ENCODE measurements at regions not wholly inside any gene's neighbourhood (a gene's known extent, or its start where the extent isn't known, plus 50 kb on each side); places are given as distances from the start of the nearest gene placed in this dataset.
"Not testable (repeated sequence)": the region's sequence is repeated elsewhere in the genome, so short reads cannot be mapped to it uniquely, and the experiment has no call there.

DNA sequence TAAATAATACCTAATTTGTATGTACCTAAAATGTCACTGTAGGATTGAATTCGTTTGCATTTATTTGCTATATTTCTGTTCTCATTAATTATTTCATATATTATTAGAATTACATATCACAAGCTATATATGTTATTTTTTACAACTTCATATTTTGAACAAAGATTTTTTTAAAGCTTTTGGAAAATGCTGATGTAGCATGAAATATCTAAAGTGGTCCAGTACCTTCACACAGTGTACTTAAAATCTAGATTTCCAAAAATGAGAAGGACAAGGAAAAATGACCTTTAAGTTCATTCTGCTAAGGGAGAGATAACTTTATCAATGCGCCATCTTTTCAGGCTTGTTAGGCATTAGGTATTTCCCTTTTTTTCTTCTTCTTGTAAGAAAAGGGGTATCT, 71.8 kb downstream of the LARP7 start:
- TF ChIP-seq, protein P1, sequence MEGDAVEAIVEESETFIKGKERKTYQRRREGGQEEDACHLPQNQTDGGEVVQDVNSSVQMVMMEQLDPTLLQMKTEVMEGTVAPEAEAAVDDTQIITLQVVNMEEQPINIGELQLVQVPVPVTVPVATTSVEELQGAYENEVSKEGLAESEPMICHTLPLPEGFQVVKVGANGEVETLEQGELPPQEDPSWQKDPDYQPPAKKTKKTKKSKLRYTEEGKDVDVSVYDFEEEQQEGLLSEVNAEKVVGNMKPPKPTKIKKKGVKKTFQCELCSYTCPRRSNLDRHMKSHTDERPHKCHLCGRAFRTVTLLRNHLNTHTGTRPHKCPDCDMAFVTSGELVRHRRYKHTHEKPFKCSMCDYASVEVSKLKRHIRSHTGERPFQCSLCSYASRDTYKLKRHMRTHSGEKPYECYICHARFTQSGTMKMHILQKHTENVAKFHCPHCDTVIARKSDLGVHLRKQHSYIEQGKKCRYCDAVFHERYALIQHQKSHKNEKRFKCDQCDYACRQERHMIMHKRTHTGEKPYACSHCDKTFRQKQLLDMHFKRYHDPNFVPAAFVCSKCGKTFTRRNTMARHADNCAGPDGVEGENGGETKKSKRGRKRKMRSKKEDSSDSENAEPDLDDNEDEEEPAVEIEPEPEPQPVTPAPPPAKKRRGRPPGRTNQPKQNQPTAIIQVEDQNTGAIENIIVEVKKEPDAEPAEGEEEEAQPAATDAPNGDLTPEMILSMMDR (IDR thresholded peaks at IDR 0.05; ENCODE audit: borderline replicate concordance, insufficient read depth, low read depth, low read length): no peak
- no peak overlapping the region for H3K4me3 ChIP-seq (ENCODE audit: low read depth, low read length)

DNA sequence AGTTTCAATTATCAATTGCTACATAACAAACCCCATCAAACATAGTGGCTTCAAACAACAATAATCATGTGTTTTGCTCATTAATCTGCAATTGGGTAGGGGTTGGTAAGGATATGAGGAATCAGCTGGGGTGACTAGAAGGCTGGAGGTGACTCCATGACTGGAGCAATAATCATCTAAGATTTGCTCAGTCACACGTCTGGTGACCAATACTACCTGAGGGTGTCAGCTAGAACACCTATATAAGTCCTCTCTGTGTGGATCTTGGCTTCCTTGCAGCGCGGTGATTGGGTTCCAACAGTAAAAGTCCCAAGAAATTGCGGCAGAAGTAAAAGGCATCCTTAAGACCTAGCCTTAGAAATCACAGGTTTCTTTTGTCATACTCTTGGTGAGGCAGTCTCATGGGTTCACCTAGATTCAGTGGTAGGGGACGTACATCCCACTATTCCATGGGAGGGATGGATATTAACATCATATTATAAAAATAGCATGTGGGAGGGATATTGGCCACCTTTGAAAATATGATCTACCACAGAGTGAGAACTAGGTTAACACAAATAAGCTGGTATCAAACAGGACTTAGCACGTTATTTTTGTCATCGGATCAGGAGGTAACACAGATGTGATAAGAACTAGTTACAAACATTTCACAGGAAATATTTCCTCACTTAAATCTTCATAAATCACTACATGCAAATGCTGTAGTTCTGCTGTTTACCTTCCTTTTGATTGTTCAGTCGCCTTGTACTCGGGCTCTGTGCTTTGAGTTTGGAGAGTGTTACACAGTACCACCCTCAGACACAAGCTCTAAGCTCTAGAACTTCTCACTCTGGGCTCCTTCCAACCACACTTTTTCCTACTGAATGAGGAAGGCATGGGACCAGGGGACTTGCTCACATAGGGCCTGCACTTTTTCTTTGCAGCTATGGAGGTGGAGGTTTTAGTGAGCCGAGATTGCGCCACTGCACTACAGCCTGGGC, 78.3 kb downstream of the LARP7 start:
- no peak overlapping the region for H3K4me3 ChIP-seq (ENCODE audit: low read depth, low read length)
- TF ChIP-seq, protein P1 (IDR thresholded peaks at IDR 0.05; ENCODE audit: borderline replicate concordance, insufficient read depth, low read depth, low read length): no peak

DNA sequence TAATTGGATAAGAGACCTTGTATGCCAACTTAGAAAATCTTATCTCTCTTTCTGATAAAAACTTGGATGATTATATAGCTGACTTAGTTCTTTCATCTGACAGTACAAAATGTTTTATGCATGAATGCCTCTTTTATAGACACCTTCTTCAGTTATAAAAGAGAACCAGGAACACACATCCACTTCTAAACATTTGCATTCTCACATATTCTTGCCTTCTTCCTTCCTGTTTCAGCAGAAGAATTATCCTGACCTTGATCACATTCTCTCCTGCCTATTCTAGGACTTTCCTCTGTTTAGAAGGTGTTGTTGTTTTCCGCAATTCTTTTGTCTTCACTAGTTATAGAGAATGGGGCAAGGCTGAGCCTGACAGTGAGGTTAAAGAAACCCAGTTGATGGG, 80.9 kb downstream of the LARP7 start:
- no peak overlapping the region for H3K4me3 ChIP-seq (ENCODE audit: low read depth, low read length)
- TF ChIP-seq, protein P1 (IDR thresholded peaks at IDR 0.05; ENCODE audit: borderline replicate concordance, insufficient read depth, low read depth, low read length): no peak

GRCh38 chr4:112721627-112722026, 84.7 kb downstream of the LARP7 start:
- TF ChIP-seq, protein P1 (IDR thresholded peaks at IDR 0.05; ENCODE audit: borderline replicate concordance, insufficient read depth, low read depth, low read length): no peak

GRCh38 chr4:112726041-112726440, 89.1 kb downstream of the LARP7 start:
- no peak overlapping the region for H3K4me3 ChIP-seq (ENCODE audit: low read depth, low read length)
- TF ChIP-seq, protein P1 (IDR thresholded peaks at IDR 0.05; ENCODE audit: borderline replicate concordance, insufficient read depth, low read depth, low read length): no peak

More at GRCh38 chr4:112721627-112722026, 84.7 kb downstream of the LARP7 start:
- H3K4me3 ChIP-seq (ENCODE audit: low read depth, low read length): no peak overlapping the region

DNA sequence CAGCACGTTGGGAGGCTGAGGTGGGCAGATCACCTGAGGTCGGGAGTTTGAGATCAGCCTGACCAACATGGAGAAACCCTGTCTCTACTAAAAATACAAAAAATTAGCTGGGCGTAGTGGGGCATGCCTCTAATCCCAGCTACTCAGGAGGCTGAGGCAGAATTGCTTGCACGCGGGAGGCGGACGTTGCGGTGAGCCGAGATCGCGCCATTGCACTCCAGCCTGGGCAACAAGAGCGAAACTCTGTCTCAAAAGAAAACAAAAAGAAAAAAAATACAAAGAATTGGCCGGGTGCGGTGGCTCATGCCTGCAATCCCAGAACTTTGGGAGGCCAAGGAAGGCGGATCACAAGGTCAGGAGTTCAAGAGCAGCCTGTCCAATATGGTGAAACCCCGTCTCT, 90.8 kb downstream of the LARP7 start:
- not testable (repeated sequence) for H3K4me3 ChIP-seq (ENCODE audit: low read depth, low read length)

DNA sequence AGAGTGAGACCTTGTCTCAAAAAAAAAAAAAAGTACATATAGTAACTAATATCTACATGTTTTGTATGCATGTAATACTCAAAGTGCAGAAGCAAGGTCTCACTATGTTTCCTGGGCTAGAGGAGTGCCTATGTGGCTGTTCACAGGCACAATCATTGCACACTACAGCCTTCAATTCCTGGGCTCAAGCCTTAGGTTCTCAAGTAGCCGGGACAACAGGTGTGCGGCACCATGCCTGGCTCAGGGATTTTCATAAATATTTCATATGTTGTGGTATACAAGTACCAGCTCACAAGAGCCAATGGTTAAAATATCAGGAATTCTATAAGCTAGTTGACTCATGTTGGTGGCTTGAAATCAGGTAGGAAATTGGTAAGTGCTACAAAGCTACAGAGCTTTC, 94.8 kb downstream of the LARP7 start:
- H3K4me3 ChIP-seq (ENCODE audit: low read depth, low read length): no peak overlapping the region
- TF ChIP-seq, protein P1 (IDR thresholded peaks at IDR 0.05; ENCODE audit: borderline replicate concordance, insufficient read depth, low read depth, low read length): no peak

All from GM12875 (cell line).